ENCODE measurements at regions not wholly inside any gene's neighbourhood (a gene's known extent, or its start where the extent isn't known, plus 50 kb on each side); places are given as distances from the start of the nearest gene placed in this dataset.

DNA sequence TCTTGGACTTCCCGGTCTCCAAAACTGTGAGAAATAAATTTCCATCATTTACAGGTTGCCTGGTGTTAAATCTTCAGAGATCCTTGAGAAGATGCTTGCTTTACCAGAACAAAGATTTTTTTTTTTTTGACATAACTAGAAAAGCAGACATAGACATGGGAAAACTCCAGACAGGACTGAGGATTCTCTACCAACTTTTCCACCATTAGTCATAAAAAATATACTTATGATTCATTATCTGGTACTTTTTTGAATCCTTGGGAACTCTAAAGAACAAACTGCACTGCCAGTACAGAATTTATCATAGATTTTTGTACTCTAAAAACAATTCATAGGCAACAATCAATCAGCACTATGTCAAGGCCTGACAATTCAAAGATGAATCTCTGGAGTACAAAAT is 487.6 kb downstream of the EFNB2 start:
- no peaks in the 10 kb centered on the region for H3K36me3 Mint-ChIP-seq
- peaks cover 0 to 4% of the 10 kb centered on the region in 2 donors for H3K27me3 Mint-ChIP-seq
- no peaks in the 10 kb centered on the region for H3K4me1 Mint-ChIP-seq
- no peak overlapping the region for H3K4me3 Mint-ChIP-seq
- no peak overlapping the region for H3K27ac Mint-ChIP-seq
- peaks cover 0 to 4% of the 10 kb centered on the region in 2 donors for H3K9me3 Mint-ChIP-seq
- no peak for ATAC-seq (replicated peaks)
- no peak for DNase-seq

DNA sequence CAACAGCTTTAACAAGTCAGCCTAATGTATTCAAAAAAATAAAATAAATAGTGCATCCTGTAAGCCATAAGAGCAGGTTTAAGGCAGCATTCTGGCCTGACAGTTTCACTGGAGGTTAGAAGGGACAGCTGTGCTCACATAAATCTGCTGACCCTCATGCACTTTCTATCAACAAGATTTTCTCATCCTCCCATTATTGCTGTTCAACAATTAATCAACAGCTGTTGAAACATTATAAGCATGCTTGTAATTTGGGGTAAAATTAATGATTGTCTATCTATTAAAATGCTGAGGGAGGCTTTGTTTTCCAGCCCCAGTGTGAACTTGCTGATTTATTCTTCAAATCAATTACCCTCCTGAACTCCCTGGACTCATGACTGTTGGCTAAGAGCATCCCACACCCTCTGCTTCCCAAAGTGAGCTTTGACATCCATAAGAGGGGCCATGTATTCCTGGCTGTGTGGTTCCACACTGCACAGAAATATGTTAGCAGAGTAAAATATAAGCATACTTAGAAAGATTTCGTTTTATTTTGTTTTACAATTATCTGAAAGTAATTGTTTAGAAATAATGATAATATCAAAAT is 492.4 kb downstream of the EFNB2 start:
- Mint-ChIP-seq H3K4me1 (no peaks in the 10 kb centered on the region), H3K36me3 (no peaks in the 10 kb centered on the region), H3K9me3 (peaks cover 0 to 3% of the 10 kb centered on the region in 2 donors), H3K27me3 (no peaks in the 10 kb centered on the region), H3K27ac (no peak overlapping the region), H3K4me3 (no peak overlapping the region)
- ATAC-seq (replicated peaks) (no peak), DNase-seq (no peak)

DNA sequence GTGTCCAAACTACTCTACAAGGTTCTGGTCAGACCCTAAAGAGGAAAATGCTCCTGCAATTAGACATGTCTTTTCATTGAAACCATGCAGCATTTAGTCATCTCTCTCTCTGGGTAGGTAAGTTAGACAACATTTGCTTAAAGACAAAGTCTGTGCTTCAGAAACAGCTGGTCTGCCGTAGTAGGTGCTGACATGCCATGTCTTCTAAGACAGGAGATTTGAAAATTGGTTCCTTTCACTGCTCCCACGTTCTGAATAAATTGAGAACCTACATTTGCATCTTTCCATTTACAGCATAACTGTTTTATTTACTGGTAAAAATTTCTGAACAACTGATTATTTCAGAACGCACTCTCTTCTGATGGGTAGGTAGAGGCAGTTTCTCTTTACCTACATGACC is 494.0 kb downstream of the EFNB2 start:
- DNase-seq (no peak), ATAC-seq (replicated peaks) (no peak)
- Mint-ChIP-seq H3K4me3 (no peak overlapping the region), H3K27me3 (no peaks in the 10 kb centered on the region), H3K27ac (no peak overlapping the region), H3K36me3 (no peaks in the 10 kb centered on the region), H3K4me1 (no peaks in the 10 kb centered on the region), H3K9me3 (peaks cover 0 to 3% of the 10 kb centered on the region in 2 donors)

DNA sequence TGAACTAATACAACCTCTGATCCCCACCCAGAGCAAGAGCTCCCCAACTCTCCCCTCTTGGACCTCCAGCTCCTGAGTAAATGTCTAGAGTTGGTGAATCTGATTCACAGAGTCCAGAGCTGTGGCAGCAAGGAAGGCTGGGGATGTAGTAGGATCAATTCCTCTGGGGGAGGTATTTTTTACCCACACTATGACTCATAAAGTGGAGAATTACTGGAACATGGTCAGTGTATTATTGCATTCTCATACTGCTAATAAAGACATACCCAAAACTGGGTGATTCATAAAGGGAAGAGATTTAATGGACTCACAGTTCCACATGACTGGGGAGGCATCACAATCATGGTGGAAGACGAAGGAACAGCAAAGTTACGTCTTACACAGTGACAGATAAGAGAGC is 496.7 kb downstream of the EFNB2 start:
- Mint-ChIP-seq H3K27ac (no peak overlapping the region), H3K9me3 (peaks cover 0 to 3% of the 10 kb centered on the region in 2 donors), H3K4me3 (no peak overlapping the region), H3K4me1 (no peaks in the 10 kb centered on the region), H3K27me3 (no peaks in the 10 kb centered on the region), H3K36me3 (no peaks in the 10 kb centered on the region)
- DNase-seq, result no peak
- ATAC-seq (replicated peaks), result no peak

DNA sequence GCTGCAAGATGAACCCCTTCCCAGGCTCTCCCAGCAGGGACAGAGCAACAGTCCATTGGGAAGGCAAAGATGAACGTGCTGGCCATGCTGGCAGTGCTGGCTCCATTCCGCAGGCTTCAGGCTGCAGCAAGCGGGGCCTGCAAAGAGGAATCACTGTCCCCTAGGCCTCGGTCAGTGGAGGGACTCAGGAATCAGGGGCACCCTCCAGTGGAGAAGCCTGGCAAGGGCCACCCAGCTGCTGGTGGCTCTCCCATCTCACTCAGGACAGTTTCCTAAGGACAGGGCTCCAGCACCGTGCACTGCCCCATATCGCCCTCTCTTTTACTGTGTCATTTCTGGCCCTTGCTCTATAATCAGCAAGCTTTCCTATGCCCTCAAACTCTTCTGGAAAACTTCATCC is 498.6 kb downstream of the EFNB2 start:
- Mint-ChIP-seq H3K4me1 (no peaks in the 10 kb centered on the region), H3K36me3 (no peaks in the 10 kb centered on the region), H3K4me3 (no peak overlapping the region), H3K27ac (no peak overlapping the region), H3K9me3 (peaks cover 0 to 3% of the 10 kb centered on the region in 2 donors), H3K27me3 (no peaks in the 10 kb centered on the region)
- no peak for DNase-seq
- ATAC-seq (replicated peaks), result peak in 1 of 2 donors; percentile 4

DNA sequence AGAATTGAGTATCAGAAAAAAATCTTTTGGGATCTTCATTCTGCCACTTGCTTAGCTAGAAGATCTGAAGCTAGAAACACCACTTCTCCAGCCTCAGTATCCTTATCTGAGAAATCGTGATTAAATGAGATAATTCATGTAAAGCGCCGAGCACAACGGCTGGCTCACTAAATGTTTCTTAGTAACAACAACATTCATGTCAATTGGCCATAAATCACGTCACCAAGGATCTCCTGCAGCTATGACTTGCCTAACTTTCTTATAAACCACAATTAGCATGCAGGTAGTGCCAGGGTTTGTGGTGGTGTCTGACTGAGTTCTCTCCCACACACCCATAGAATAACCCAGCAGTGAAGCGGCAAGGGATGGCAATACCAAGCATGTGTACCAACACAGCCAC is 501.3 kb downstream of the EFNB2 start:
- DNase-seq (no peak), ATAC-seq (replicated peaks) (no peak)
- Mint-ChIP-seq H3K27me3 (no peaks in the 10 kb centered on the region), H3K27ac (no peak overlapping the region), H3K9me3 (peaks cover 0 to 1% of the 10 kb centered on the region in 2 donors), H3K4me1 (no peaks in the 10 kb centered on the region), H3K36me3 (no peaks in the 10 kb centered on the region), H3K4me3 (no peak overlapping the region)

DNA sequence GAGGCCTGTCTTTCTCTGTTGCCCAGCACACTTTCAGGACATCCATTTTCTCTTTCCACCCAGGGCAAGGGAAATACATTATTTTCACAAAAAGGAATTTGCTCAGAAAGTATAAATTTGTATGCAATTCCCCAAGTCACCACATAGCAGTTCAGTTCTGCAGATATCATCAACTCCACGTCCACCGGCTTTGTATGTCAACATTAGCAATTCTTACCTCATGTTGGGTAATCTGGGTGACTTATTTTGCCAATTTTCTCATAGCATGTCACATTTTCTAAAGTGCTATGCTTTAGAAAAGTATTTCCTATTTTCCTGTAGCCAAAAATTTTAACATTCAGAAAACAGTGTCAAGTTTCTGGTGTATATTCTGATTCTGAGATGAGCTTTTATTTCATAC is 501.8 kb downstream of the EFNB2 start:
- H3K36me3 Mint-ChIP-seq, result no peaks in the 10 kb centered on the region
- no peaks in the 10 kb centered on the region for H3K4me1 Mint-ChIP-seq
- H3K27ac Mint-ChIP-seq, result no peak overlapping the region
- H3K9me3 Mint-ChIP-seq, result peaks cover 0 to 1% of the 10 kb centered on the region in 2 donors
- H3K4me3 Mint-ChIP-seq, result no peak overlapping the region
- no peak for DNase-seq
- H3K27me3 Mint-ChIP-seq, result no peaks in the 10 kb centered on the region
- no peak for ATAC-seq (replicated peaks)

DNA sequence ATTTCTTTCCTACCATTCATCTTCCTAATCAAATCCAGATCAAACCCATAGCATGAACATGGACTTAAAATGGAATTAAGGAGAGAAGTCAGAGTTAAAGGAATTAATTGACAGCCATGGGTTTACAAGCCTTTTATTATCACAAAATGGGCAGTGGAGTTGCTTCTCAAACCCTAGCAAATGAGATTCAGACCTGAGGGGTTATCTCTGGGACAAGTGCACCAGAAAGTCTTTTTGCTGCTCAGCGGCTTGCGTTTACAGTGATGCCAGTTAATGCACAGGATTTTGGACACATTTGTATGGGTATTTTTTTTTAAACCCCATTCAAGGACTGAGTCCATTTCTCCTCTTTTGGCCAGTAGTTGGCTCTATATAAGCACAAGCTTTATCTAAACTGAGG is 503.0 kb downstream of the EFNB2 start:
- ATAC-seq (replicated peaks), result no peak
- H3K27me3 Mint-ChIP-seq, result no peaks in the 10 kb centered on the region
- no peaks in the 10 kb centered on the region for H3K4me1 Mint-ChIP-seq
- H3K36me3 Mint-ChIP-seq, result no peaks in the 10 kb centered on the region
- no peak overlapping the region for H3K27ac Mint-ChIP-seq
- no peak overlapping the region for H3K4me3 Mint-ChIP-seq
- no peaks in the 10 kb centered on the region for H3K9me3 Mint-ChIP-seq
- DNase-seq, result no peak

DNA sequence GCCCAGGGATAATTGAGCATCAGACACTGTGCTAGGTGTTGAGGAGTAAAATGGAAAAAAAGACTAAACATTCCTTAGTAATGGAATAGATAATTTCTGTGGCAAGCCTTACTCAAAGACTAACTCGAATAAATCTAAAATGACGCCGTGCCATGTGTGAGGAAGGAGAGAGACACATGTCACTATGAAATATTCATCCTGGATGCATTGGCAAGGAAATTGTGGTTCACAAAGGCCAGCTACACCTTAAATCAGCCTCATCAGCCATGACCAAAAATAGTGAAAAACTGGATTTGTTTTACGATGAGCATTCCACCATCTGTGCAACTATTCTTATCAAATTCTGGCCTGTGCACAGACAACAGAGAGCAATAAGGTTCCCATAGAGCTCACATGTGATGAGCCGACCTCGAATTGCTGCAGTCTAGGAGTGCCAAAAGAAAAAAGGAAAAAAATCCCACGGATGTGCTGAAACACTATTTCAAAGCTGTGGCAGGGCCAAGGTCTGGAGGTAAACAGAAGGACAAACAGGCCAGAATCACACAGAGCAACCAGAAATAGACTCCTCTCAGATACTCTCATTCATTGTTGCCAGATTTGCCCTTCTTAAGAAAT is 505.7 kb downstream of the EFNB2 start:
- Mint-ChIP-seq H3K27me3 (no peaks in the 10 kb centered on the region), H3K4me3 (no peak overlapping the region), H3K36me3 (no peaks in the 10 kb centered on the region), H3K27ac (no peak overlapping the region), H3K9me3 (peaks cover 3 to 4% of the 10 kb centered on the region in 2 donors), H3K4me1 (no peaks in the 10 kb centered on the region)
- no peak for DNase-seq
- ATAC-seq (replicated peaks), result no peak

DNA sequence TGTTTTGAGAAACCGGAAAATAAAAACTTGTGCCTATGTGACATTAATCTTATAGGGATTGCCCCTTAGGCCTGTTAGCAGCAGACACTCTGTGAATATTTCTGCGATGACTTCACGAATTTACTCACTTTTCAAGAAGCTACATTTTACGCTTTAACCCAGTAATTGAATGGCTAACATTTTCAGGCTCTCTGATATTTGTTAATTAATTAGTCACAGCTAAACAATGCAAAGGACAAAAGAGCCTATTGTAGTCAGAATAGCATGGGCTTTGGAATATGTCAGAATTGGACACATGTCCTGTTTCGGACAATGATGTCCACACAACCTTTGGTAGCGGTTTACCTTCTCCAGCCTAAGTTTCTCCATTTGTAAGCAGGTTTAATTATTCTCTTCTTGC is 506.6 kb downstream of the EFNB2 start:
- H3K4me1 Mint-ChIP-seq, result no peaks in the 10 kb centered on the region
- ATAC-seq (replicated peaks) (no peak), DNase-seq (no peak)
- H3K4me3 Mint-ChIP-seq, result no peak overlapping the region
- peaks cover 4 to 5% of the 10 kb centered on the region in 2 donors for H3K9me3 Mint-ChIP-seq
- H3K27ac Mint-ChIP-seq, result no peak overlapping the region
- H3K36me3 Mint-ChIP-seq, result no peaks in the 10 kb centered on the region
- H3K27me3 Mint-ChIP-seq, result no peaks in the 10 kb centered on the region

DNA sequence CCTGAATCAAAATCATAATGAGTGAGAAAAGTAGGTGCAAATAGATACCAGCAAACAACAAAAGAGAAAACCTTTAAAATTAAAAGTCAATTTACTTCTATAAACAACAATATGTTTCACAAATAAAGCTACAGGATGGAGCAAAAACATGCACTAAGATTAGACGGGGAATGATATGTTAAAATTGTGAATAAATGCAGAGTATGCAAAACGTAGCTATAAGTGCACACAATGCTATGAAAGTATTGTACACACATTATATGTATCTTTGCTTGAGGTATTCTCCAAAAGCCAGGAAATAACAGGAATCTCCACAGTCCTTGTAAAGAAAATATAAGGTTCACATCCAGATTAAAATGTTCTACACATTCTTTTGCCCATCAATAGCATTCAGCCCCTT is 523.9 kb downstream of the EFNB2 start:
- Mint-ChIP-seq H3K27me3 (no peaks in the 10 kb centered on the region), H3K36me3 (no peaks in the 10 kb centered on the region), H3K9me3 (peaks cover 4 to 8% of the 10 kb centered on the region in 2 donors), H3K27ac (no peak overlapping the region), H3K4me3 (no peak overlapping the region), H3K4me1 (no peaks in the 10 kb centered on the region)
- no peak for ATAC-seq (replicated peaks)
- DNase-seq, result no peak

DNA sequence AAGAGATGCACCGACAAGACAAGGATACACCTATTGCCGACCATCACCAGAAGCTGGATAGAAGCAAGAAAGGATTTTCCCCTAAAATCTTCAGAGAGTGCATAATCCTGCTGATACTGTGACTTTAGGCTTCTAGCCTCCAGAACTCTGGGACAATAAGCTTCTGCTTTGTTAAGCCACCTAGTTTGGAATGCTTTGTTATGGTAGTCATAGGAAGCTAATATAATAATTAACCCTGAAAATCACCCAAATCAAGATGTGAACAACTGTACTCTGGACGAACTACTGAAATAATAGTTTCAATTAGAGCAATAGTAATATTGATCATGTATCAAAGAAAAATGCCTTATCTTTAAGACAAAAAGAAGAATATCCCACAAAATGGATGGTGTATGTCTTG is 524.6 kb downstream of the EFNB2 start:
- H3K4me3 Mint-ChIP-seq, result no peak overlapping the region
- peaks cover 4 to 8% of the 10 kb centered on the region in 2 donors for H3K9me3 Mint-ChIP-seq
- H3K4me1 Mint-ChIP-seq, result no peaks in the 10 kb centered on the region
- H3K27me3 Mint-ChIP-seq, result no peaks in the 10 kb centered on the region
- H3K36me3 Mint-ChIP-seq, result no peaks in the 10 kb centered on the region
- H3K27ac Mint-ChIP-seq, result no peak overlapping the region
- DNase-seq, result no peak
- no peak for ATAC-seq (replicated peaks)

DNA sequence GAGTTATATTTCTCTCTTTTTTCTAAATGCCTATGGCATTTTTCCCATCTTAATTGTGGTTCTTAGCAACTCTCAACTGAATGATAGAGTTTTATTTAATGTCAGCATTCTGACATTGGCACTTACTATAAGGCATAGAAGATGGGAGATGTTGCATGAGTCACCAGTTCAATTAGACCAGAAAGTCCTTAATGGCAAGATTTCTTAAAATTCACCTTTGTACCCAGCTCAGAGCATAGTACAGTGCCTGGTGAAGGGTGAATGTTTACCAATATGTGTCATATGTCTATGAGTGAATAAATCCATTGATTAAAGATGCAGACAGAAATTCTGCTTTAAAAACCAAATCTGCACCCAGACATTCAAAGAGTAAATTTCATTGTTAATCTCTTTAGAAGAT is 526.9 kb downstream of the EFNB2 start:
- Mint-ChIP-seq H3K9me3 (peaks cover 4 to 8% of the 10 kb centered on the region in 2 donors), H3K27ac (no peak overlapping the region), H3K27me3 (no peaks in the 10 kb centered on the region), H3K4me3 (no peak overlapping the region), H3K4me1 (no peaks in the 10 kb centered on the region), H3K36me3 (no peaks in the 10 kb centered on the region)
- no peak for DNase-seq
- no peak for ATAC-seq (replicated peaks)

DNA sequence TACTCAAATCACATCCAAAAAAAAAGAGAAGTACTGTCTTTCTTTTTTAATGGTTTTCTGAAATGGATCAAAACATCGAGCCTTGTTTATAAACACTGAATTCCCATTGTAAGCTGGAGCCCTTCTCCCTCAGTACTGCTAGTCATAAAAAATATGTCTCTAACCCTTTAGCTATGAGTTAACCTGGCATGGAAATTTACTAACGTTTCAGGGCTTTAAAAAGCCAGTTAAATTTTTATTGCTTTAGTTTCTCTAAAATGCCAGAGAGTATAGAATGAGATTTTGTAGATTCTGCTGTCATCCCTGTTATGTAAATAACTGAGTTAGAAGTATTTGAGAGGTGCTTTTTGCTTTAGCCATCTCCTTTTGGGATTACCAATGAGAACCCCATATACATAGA is 528.3 kb downstream of the EFNB2 start:
- H3K27ac Mint-ChIP-seq, result no peak overlapping the region
- ATAC-seq (replicated peaks) (no peak), DNase-seq (no peak)
- H3K36me3 Mint-ChIP-seq, result no peaks in the 10 kb centered on the region
- no peak overlapping the region for H3K4me3 Mint-ChIP-seq
- H3K27me3 Mint-ChIP-seq, result no peaks in the 10 kb centered on the region
- peaks cover 2 to 4% of the 10 kb centered on the region in 2 donors for H3K9me3 Mint-ChIP-seq
- H3K4me1 Mint-ChIP-seq, result no peaks in the 10 kb centered on the region

DNA sequence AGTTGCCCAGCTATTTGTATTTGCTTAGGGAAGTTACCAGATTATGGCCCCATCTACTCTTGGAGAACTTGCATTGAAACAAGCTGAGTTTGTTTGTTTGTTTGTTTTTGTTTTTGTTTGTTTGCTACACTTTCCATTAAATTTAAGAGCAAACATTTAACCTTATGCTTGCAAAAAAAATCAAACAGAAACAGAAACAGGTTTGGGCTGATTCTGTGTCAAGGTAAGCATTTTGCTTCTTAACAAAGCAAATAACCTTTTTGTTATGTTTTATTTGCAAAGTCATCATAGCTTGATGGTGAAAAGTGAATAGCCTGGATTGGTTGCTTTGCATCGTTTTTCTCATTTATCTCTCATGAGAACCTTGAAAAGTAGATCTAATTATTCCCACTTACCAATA is 531.8 kb downstream of the EFNB2 start:
- Mint-ChIP-seq H3K27ac (no peak overlapping the region), H3K36me3 (no peaks in the 10 kb centered on the region), H3K9me3 (peaks cover 5 to 7% of the 10 kb centered on the region in 2 donors), H3K27me3 (no peaks in the 10 kb centered on the region), H3K4me3 (no peak overlapping the region), H3K4me1 (no peaks in the 10 kb centered on the region)
- DNase-seq, result no peak
- ATAC-seq (replicated peaks), result no peak
